Occipital lobe (tissue), 1 donor: ENCODE measurements at regions not wholly inside any gene's neighbourhood (a gene's known extent, or its start where the extent isn't known, plus 50 kb on each side); places are given as distances from the start of the nearest gene placed in this dataset.

ENCODE experiments used
- DNase-seq: peaks from one replicate; lab custom pipeline; 2025; lab: John Stamatoyannopoulos, UW

DNA sequence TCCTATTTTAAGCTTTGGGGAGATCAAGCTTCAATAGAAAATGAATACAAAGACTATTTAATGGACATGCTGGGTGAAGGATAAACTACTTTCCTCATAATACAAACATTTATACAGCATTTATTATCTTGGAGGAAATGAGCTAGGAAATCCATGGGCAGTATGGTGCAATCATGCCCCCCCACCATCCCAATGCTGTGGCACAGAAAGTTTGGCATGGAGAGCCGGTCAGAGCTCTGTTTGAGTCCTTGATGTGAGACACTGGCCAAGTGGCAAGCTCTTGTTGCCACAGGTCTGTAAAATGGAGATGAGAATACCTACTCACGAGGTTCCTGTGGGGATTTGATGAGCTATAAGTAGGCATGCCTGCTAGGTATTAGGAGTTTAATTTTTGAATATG, 120.6 kb downstream of the MAB21L3 start:
- DNase-seq, result no peak

DNA sequence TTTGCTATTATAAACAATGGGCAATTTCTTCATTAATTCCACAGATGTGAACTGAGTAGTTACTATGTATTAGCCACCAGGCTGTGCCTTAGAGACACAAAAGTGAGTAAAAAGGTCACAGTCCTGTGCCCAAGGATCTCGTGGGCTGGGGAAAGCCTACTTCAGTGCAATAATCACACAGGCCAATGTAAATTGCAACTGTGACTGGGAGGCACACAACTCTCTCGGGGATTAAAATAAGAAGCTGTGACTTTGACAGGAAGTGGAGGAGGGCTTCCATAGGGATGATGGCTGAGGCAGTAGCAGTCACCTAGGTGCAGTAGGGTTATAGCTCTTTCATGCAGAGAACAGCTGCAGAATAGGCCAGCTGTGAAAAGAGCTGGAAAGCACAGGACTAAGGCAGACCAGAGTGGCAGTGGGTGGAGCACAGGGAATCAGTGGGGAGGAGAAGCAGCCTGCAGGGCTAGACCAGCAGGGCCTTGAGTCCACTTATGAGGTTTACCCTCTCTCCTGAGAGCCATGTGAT, 121.9 kb downstream of the MAB21L3 start:
- no peak for DNase-seq

- DNase-seq, result no peak
These were observed 123.2 kb downstream of the MAB21L3 start for GRCh38 chr1:116234429-116234828.

GRCh38 chr1:116239916-116240315, 128.7 kb downstream of the MAB21L3 start:
- no peak for DNase-seq

- DNase-seq, result no peak
These were observed 130.3 kb upstream of the ATP1A1 start for GRCh38 chr1:116242741-116243140.

DNA sequence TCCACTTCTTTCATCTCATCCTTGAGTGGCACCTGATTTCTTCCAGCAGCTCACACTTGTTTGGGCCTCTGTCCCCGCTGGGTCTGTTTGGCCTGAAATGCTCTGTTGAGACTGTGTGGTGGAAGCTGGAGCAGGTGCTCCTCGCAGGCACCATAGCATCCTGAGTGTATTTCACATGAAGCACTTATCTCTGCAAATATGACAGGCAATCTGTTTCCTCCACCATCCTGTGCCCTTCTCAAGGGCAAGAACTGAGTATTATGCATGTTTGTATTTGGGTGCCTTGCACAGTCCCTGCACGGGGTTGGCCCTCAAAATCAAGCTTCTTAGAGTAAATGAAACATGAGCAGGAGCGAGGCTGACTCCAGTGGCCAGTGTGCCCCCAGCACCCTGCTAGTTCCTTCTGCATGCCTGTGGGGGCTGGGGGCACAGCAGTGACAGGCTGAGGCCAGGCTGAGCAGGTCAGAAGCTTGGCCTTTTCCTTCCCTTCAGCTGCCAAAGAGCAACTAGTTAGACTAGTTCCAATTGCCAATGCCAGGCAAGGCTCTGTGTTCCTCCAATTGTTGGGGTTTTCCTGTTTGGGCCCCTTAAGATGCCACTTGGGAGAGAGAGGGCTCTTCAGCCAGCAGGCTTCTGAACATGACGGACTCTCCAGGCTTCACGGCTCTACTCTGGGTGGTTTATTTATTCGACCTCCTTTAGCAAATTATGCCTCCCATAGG, 129.6 kb upstream of the ATP1A1 start:
- no peak for DNase-seq

- DNase-seq, result no peak
These were observed 126.9 kb upstream of the ATP1A1 start for GRCh38 chr1:116246174-116246573.

DNA sequence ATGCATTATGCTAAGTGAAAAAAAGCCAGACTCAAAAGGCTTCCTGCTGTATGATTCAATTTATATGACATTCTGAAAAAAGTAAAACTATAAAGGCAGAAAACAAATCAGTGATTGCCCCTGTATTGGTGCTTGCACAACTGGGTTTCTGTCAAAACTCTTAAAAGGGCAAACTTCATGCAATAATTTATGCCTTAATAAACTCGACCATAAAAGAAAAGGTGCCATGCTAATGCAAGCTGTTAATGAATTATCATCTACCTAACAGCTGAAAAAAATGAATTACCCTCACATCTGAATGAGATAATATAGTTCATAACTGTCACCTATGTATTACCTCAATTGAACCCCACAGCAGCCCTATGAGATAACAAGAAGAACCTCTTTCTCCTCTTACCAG, 120.8 kb upstream of the ATP1A1 start:
- DNase-seq, result no peak

DNA sequence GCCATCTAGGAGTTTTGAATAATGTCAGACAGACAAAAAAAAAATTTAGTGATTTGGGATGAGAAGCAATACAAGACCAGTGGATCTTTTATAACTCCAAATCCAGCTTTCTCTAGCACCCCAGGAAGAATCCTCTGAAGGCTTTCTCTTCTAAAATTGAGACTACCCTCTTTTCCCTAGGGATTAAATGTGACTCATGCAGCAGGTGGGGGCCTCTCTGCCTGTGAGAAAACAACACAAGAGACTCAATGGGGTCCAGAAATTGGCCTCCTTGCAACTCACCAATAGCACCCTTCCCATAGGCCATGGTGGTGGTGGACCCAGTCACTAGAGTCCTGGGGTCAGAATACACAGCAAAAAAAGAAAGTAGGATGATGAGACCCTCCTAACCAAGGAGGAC, 120.3 kb upstream of the ATP1A1 start:
- DNase-seq, result no peak

DNA sequence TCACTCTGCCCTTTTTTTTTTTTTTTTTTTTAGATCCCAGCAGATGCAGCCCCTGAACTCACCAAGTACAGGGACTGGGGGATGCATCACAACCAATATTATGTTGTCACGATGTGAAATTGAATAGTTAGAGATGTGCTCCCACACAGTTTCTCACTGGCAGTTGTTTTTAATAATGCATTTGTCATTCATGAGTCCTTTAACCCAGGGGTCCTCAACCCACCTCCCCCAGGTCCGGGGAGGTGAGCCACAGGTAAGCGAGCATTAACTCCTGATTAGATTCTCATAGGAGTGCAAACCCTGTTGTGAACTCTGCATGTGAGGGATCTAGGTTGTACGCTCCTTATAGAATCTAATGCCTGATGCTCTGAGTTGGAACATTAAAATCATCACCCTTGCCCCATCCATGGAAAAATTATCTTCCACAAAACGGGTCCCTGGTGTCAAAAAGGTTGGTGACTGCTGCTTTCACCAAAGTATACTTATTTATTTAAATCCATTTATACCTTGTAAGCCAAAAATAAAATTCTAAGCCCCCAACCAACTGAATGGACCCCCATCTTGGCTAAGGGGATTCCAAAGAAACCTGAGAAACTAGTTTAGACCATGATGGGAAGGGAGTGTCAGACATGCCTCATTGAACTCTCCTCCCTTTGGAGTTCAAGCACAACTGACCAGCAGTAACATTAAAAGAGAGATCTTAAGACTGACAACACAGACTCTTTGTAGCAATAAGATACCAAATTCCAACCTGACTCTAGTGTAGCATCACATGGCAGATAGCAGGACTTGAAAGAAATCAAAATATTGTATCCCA, 119.3 kb upstream of the ATP1A1 start:
- DNase-seq, result no peak

DNA sequence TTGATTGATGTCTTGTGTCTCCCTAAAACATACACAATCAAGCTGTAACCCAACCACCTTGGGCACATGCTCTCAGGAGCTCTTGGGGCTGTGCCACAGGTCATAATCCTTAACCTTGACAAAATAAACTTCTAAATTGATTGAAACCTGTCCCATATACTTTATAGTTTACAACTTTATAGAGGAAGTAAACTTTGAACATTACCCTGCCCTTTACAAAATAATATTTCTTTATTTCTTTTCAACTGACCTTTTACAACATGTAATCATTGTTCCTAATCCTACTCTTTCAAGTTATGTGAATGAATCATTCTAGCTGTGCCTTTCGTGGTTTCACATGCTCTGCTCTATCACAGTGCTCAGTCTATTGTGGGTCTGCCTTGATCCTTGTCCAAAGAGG, 118.3 kb upstream of the ATP1A1 start:
- no peak for DNase-seq

- DNase-seq, result no peak
These were observed 117.4 kb upstream of the ATP1A1 start for GRCh38 chr1:116255486-116256285.

GRCh38 chr1:116256286-116256649, 116.8 kb upstream of the ATP1A1 start:
- no peak for DNase-seq

- no peak for DNase-seq
These were observed 116.2 kb upstream of the ATP1A1 start for GRCh38 chr1:116256875-116257274.

- no peak for DNase-seq
These were observed 115.7 kb upstream of the ATP1A1 start for GRCh38 chr1:116257341-116257767.

DNA sequence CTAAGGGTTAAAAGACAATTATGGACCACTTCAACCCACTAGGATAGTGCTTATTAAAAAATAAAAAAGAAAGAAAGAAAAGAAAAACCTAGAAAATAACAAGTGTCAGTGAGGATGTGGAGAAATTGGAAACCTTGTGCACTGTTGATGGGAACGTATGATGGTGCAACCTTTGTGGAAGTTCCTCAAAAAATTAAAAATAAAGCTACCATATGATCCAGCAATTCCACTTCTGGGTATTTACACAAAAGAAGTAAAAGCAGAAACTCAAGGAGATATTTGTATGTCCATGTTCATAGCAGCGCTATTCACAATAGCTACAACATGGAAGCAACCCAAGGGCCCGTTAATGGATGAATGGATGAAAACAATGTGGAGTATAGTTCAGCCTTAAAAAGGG, 115.2 kb upstream of the ATP1A1 start:
- no peak for DNase-seq

DNA sequence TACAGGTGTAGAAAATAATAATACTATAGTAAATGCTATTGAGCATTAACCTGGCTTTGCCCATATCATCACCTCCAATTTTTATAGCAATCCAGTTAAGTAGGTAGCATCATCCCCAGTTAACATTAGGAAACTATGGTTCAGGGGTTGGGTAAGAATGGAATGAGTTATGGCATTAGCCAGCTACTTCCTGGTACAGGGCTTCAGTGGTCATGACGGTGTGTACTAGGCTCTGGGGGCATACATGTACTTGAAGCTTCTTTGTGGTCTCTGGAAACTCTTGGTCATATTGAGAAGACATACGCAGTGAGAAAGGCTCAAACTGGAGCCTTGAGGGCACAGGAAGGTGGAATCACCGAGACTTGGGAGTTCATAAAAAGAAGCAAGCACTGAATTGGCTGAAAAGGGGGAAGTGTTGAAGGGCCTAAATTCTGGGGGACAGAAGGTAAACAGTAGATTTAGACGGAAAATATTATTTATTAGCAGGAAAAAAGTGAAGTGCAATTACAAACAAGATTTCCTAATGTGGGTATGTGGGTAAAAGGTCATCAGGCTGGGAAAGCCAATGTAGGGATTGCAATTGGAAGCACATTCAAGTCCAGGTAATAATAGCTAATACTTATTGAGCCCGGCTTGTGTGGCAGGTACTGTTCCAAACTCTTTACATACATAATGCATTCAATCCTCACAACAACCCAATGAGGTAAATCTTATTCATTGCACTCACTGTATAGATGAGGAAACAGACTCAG, 114.2 kb upstream of the ATP1A1 start:
- no peak for DNase-seq

DNA sequence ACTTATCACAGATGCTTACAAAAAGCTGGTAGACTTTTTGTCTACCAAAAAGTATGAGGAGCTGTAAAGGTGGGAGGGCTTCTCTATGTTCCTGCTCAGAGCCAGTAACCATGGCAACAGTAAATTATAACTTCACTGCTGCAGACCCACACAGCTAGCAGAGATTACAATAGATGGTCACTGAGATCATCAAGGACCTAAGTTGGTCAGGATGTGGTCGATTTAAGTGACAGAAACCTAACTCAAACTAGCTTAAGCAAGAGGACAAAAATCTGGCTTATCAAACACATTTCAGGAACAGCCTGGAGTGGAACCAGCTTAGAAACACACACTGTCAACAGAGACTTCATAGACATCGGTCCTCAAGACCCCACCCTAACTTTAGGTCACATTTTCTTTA, 113.4 kb upstream of the ATP1A1 start:
- DNase-seq, result no peak

- no peak for DNase-seq
These were observed 112.9 kb upstream of the ATP1A1 start for GRCh38 chr1:116260115-116260514.

- DNase-seq, result no peak
These were observed 112.4 kb upstream of the ATP1A1 start for GRCh38 chr1:116260621-116261020.

- DNase-seq, result no peak
These were observed 111.8 kb upstream of the ATP1A1 start for GRCh38 chr1:116261227-116261626.
